Lower leg skin (tissue), 4 donors: ENCODE measurements at regions not wholly inside any gene's neighbourhood (a gene's known extent, or its start where the extent isn't known, plus 50 kb on each side); places are given as distances from the start of the nearest gene placed in this dataset.

Experiments
- DNase-seq, 2 donors: peaks; one replicate each; pipeline ENCODE4 v3.0.0-alpha.2; 2019; ENCODE audit warnings: low spot score in 2 of 2
- H3K4me3 ChIP-seq: fragments of 200-600 bp; sonication (generic); 2 replicates; pipeline ENCODE4 v1.5.1; 2017; ENCODE audit warnings: mild to moderate bottlenecking, low read depth; ENCODE audit not compliant: poor library complexity, severe bottlenecking
- POLR2A ChIP-seq, 2 donors: fragments of 450-650 bp; IDR thresholded peaks; one replicate each; pipeline ENCODE4 v1.6.1; 2016 to 2017; ENCODE audit warnings: antibody characterized with exemption in 2 of 2, mild to moderate bottlenecking in 1 of 2, moderate library complexity in 1 of 2
- WGBS, 2 donors: methylation state at CpG; one replicate each; pipeline ENCODE4 v1.1.5; 2018; 5-methylcytosine and 5-hydroxymethylcytosine counted together
- intact Hi-C: fragments of 100-400 bp; cut with DNase I; formaldehyde crosslinking; loops from one replicate; pipeline ENCODE4 v1.15.0; 2023; ENCODE audit warnings: low total_unique reads
- TF ChIP-seq, protein P1 (sequence below), 3 donors: fragments of 450-650 bp; IDR thresholded peaks; one replicate each; pipeline ENCODE4 v1.5.1; 2016; ENCODE audit warnings: antibody characterized with exemption in 3 of 3, mild to moderate bottlenecking in 3 of 3, moderate library complexity in 2 of 3

- 94 to 97% methylated on average over 1 of the region's 1 CpG for WGBS, 2 donors
- no peak for TF ChIP-seq POLR2A (IDR thresholded peaks at IDR 0.05)
- TF ChIP-seq, protein P1, sequence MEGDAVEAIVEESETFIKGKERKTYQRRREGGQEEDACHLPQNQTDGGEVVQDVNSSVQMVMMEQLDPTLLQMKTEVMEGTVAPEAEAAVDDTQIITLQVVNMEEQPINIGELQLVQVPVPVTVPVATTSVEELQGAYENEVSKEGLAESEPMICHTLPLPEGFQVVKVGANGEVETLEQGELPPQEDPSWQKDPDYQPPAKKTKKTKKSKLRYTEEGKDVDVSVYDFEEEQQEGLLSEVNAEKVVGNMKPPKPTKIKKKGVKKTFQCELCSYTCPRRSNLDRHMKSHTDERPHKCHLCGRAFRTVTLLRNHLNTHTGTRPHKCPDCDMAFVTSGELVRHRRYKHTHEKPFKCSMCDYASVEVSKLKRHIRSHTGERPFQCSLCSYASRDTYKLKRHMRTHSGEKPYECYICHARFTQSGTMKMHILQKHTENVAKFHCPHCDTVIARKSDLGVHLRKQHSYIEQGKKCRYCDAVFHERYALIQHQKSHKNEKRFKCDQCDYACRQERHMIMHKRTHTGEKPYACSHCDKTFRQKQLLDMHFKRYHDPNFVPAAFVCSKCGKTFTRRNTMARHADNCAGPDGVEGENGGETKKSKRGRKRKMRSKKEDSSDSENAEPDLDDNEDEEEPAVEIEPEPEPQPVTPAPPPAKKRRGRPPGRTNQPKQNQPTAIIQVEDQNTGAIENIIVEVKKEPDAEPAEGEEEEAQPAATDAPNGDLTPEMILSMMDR (IDR thresholded peaks at IDR 0.05) = no peak
- intact Hi-C loops = no loop called here
- DNase-seq = no peak
- no peak overlapping the region for H3K4me3 ChIP-seq
Measured at GRCh38 chr3:135848051-135848450, 117.5 kb upstream of the PPP2R3A start.

DNA sequence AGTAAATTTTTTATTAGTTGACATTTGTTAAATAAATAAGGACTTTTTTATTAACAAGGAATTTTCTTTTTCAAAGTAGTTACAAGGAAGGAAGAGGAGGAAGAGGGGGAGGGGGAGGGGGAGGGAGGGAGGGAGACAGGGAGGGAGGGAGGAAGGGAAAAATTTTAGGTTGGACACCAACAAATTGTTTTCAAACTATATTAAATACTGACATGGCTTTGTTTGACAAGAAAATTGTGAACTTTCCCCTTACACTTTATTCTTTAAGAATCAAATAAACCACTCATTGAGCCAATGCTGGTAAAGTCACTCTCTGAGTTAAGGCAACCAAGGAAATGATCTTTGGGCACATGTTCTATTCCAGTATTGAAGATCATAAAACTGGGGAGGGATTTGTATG, 115.7 kb upstream of the PPP2R3A start:
- DNase-seq = no peak
- H3K4me3 ChIP-seq = no peak overlapping the region
- TF ChIP-seq, protein P1 (IDR thresholded peaks at IDR 0.05) = no peak
- no peak for TF ChIP-seq POLR2A (IDR thresholded peaks at IDR 0.05)
- intact Hi-C loops = no loop called here

- no peak for TF ChIP-seq POLR2A (IDR thresholded peaks at IDR 0.05)
- TF ChIP-seq, protein P1 (IDR thresholded peaks at IDR 0.05) = no peak
- WGBS, 2 donors = 47% methylated on average over 4 of the region's 4 CpGs
- DNase-seq = no peak
- intact Hi-C loops = no loop called here
- no peak overlapping the region for H3K4me3 ChIP-seq
Measured at GRCh38 chr3:135851201-135852081, 114.1 kb upstream of the PPP2R3A start.

DNA sequence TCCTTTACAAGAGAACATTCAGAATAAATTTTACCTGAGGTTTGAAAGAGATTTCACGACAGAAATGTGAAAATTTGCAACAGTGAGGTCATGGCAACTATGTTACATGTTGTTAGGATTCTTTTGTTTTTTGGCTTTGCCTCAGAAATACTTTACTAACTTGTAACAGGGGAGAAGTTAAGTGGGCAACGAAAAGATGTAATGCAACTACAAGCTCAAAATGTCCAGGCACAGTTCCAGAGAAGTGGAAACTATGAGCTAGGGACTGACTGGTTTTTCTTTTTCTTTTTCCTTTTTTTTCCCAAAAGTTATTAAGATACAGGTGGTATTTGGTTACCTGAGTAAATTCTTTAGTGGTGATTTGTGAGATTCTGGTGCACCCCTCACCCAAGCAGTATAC, 111.5 kb upstream of the PPP2R3A start:
- 49 to 51% methylated on average over 2 of the region's 2 CpGs for WGBS, 2 donors

DNA sequence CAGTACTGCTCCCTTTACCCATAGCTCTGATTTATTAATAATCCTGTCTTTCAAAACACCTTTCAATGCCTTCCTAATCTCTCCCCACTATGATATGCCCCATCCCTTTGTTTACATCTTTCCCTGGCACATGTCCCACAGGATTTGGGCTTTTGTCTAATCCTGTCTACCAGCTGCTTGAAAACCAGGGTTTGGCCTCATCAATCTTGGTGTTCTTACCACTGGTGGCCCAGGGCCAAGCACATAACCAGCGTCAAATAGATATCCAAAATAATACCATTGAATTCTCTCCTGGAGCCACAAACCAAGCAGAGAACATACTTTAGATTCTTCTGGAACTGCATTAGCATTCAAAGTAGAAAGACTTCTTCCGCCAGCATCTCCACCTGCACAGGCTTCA, 104.8 kb upstream of the PPP2R3A start:
- TF ChIP-seq POLR2A (IDR thresholded peaks at IDR 0.05) = no peak
- TF ChIP-seq, protein P1 (IDR thresholded peaks at IDR 0.05) = no peak
- intact Hi-C loops = no loop called here
- H3K4me3 ChIP-seq = no peak overlapping the region
- DNase-seq = no peak
- WGBS, 2 donors = 60 to 70% methylated on average over 2 of the region's 2 CpGs

More for the DNA sequence above, 111.5 kb upstream of the PPP2R3A start:
- H3K4me3 ChIP-seq = no peak overlapping the region
- intact Hi-C loops = no loop called here
- TF ChIP-seq, protein P1 (IDR thresholded peaks at IDR 0.05) = no peak
- no peak for TF ChIP-seq POLR2A (IDR thresholded peaks at IDR 0.05)
- DNase-seq = no peak

DNA sequence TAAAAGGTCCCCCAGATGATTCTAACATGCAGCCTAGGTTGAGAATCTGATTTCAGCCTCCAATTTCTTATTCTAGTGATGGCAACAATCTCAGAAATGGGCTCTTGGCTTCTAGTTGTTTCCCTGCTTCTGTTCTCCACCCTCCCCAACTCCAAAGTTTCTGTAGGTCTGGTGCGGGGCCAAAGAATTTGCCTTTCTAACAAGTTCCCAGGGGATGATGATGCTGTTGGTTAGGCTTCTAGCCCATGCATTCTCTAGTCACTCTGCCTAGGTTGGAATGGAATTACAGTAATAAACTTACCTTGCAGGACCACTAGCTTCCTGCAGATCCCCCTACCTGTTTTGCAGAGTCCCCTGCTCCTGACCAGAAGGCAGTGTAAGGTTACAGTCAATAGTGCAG, 103.2 kb upstream of the PPP2R3A start:
- H3K4me3 ChIP-seq = no peak overlapping the region
- TF ChIP-seq POLR2A (IDR thresholded peaks at IDR 0.05) = no peak
- TF ChIP-seq, protein P1 (IDR thresholded peaks at IDR 0.05) = no peak
- intact Hi-C loops = no loop called here
- no peak for DNase-seq
- WGBS, 2 donors = 50 to 67% methylated on average over 1 of the region's 1 CpG
